GM12874 (cell line): ENCODE measurements at regions not wholly inside any gene's neighbourhood (a gene's known extent, or its start where the extent isn't known, plus 50 kb on each side); places are given as distances from the start of the nearest gene placed in this dataset.

ENCODE experiments used
- TF ChIP-seq, protein P1 (sequence below): IDR thresholded peaks from 2 replicates; pipeline ENCODE4 v1.5.1; 2011; ENCODE audit warnings: low read depth, mild to moderate bottlenecking, control low read depth, low read length, moderate library complexity; ENCODE audit not compliant: insufficient read depth

DNA sequence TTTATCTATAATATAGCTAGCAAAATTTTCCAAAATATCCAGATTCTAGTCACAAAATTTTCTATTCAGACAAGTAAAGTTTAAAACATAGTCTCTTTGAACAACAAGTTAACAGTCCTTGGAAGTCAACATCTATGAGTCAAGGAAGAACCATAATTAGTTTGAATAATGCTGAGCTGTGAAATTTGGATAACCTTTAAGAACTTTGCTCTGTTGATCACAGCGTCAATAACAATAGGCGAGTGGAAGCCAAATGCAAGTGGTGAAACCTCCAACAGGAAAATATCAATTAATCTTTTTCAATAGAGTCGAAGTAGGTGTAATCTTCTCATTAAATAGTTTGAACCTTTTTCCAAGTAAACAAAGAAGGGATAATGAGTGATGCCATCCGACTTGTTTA is 466.6 kb downstream of the FOXG1 start:
- TF ChIP-seq, protein P1, sequence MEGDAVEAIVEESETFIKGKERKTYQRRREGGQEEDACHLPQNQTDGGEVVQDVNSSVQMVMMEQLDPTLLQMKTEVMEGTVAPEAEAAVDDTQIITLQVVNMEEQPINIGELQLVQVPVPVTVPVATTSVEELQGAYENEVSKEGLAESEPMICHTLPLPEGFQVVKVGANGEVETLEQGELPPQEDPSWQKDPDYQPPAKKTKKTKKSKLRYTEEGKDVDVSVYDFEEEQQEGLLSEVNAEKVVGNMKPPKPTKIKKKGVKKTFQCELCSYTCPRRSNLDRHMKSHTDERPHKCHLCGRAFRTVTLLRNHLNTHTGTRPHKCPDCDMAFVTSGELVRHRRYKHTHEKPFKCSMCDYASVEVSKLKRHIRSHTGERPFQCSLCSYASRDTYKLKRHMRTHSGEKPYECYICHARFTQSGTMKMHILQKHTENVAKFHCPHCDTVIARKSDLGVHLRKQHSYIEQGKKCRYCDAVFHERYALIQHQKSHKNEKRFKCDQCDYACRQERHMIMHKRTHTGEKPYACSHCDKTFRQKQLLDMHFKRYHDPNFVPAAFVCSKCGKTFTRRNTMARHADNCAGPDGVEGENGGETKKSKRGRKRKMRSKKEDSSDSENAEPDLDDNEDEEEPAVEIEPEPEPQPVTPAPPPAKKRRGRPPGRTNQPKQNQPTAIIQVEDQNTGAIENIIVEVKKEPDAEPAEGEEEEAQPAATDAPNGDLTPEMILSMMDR = no peak

DNA sequence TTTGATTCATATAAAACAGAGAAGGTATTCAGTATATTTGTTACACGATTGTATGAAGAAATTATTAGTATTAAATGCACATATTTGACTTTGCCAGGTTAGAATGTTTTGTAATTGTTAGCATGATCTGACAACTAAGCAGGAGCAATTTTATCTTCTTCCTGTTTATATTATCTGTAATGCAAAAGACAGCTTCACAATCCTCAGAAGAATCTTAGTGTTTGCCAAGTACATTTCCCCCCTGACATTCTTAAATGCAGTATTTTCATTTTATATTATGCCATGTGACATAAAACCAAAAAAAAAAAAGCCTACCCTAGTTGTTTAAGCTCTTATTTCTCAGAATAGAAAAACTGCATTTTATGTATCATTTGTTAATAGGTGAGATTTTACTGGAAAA is 469.4 kb downstream of the FOXG1 start:
- TF ChIP-seq, protein P1 = no peak

DNA sequence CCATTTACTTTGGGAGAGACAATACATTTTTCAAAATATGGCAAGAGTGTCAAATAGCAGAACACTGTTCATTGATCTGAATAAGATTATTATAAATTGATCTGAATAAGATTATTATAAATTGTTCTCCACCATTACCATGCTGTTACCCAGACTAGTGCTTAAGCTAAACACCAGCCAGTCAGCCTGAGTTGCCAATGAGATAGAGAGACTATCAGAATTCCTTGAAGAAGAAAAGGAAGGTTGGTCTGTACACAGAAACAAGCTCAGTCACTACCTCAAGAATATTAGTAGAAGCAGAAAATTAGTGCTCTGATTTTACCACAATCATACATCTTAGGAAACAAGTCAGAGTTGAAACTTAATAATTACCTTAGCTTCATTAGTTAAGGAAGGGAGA is 469.8 kb downstream of the FOXG1 start:
- TF ChIP-seq, protein P1 = no peak

DNA sequence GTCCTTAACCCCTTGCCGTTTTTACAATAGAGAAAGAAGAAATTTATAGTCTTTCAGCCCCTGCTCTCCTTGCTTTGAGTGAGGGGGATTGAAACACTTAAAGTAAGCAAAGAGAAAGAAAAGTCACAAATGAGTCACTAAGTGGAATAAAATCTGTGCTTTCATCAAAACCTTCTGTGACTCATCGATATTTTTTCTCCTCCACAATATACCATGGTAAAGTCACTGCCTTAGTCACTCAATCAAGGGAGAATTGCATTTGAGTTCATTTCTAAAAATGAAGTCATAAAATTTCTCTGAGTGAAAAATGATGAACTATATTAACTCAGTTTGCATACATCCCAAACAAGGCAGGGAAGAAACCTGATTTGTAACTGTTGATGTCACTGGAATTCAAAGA is 470.3 kb downstream of the FOXG1 start:
- TF ChIP-seq, protein P1 = no peak

DNA sequence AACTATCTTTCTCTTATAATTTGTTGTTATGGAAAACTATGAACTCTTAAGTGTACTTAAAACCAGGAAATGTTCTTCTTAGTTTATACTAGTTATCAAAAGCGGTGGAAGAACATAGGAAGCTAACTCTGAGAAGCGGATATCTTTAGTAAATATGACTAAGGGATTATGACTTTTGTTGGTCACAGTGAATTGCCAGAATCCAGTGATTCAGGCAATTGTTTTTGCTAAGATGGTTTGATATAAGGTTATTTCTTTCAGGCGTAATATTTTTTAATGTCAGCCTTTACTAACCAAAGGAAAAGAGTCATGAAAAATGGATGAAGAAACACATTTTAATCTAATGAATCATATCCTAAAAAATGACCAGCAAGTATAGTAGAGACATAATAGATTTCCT is 473.5 kb downstream of the FOXG1 start:
- TF ChIP-seq, protein P1 = no peak

DNA sequence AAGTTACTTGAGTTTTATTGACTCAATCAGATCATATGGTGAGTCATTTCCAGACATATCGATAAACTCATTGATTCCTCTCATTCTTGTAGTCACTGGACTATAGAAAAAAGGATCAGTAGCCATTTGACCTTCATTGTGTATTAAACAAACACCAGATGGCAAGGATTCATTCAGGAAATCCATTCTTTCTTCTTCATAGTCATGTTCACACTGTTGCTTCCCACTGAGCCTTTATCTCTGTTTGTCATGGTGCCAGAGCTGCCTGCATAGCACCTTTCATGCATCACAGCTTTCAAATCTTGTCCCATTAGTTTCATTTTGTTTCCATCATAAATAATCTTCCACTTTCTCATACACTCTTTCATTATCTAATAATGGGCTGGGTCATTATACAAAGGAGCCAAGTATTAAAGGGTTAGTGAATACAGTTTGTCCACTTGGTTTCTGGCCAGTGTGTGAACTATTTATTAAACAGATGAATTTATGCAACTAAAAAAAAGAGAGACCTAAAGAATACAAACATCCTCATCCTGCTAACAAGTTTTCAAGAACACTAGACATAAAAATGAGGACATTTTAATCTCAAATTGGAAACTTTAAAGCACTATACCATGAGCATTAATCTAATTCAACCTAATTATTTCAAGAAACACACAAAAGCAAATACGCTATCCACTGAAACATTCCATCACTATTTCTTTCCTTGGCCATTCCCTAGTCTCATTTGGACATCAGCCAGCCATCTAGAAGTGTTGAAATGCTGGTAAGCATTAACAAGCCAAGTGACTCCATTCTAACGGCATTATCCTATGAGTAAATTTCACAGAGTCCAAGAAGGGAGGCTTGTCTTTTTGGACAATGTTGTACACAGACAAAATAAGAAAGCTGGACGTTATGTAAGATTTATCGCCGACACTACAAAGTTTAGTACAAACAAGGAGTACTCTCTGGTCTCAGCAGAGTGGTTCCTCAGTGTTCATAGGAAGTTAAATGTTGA is 476.5 kb downstream of the FOXG1 start:
- TF ChIP-seq, protein P1 = no peak

DNA sequence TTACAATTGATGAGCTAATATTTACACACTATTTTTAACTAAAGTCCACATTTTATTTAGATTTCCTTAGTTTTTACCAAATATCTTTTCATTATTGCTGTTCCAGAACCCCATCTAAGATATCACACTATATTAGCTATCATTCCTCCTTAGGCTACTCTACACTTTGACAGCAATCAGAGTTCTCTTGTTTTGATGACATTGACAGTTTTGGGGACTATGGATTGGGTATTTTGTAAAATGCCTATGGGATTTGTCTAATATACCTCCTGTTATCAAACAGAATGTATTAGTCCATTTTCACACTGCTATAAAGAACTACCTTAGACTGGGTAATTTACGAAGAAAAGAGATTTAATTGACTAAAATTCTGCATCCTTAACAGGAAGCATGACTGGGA is 489.1 kb downstream of the FOXG1 start:
- TF ChIP-seq, protein P1 = no peak
